AG08396 (cell line): ENCODE measurements at regions not wholly inside any gene's neighbourhood (a gene's known extent, or its start where the extent isn't known, plus 50 kb on each side); places are given as distances from the start of the nearest gene placed in this dataset.
A peak's percentile ranks its signal among the peaks of the same experiment; 100 is the strongest.
"Not testable (repeated sequence)": the region's sequence is repeated elsewhere in the genome, so short reads cannot be mapped to it uniquely, and the experiment has no call there.

ENCODE experiments used
- DNase-seq: peaks from one replicate; pipeline ENCODE4 v3.0.0; 2012; ENCODE audit warnings: low spot score, mixed read lengths

- no peak for DNase-seq
Measured at GRCh38 chr6:132052096-132052495, 100.9 kb upstream of the CCN2 start.

GRCh38 chr6:132045877-132046276 lies 94.7 kb upstream of the CCN2 start:
- no peak for DNase-seq

- DNase-seq, result no peak
Measured at GRCh38 chr6:132043148-132043547, 92.0 kb upstream of the CCN2 start.

- no peak for DNase-seq
Measured at GRCh38 chr6:132041706-132042105, 90.5 kb upstream of the CCN2 start.

- no peak for DNase-seq
Measured at GRCh38 chr6:132028029-132028428, 76.9 kb upstream of the CCN2 start.

- DNase-seq, result no peak
Measured at GRCh38 chr6:132025468-132025867, 74.3 kb upstream of the CCN2 start.

- DNase-seq, result no peak
Measured at GRCh38 chr6:132023490-132023889, 72.3 kb upstream of the CCN2 start.

GRCh38 chr6:132021552-132022375 lies 70.6 kb upstream of the CCN2 start:
- DNase-seq, result no peak

- not testable (repeated sequence) for DNase-seq
Measured at GRCh38 chr6:132020918-132021317, 69.7 kb upstream of the CCN2 start.

GRCh38 chr6:132020138-132020581 lies 69.0 kb upstream of the CCN2 start:
- peak; percentile 16 for DNase-seq

- DNase-seq, result no peak
Measured at GRCh38 chr6:132019586-132019985, 68.4 kb upstream of the CCN2 start.

- DNase-seq, result no peak
Measured at GRCh38 chr6:132017942-132018341, 66.8 kb upstream of the CCN2 start.

GRCh38 chr6:132016396-132016795 lies 65.2 kb upstream of the CCN2 start:
- DNase-seq, result no peak

GRCh38 chr6:132011582-132011981 lies 60.4 kb upstream of the CCN2 start:
- DNase-seq, result no peak

GRCh38 chr6:132009175-132009574 lies 58.0 kb upstream of the CCN2 start:
- DNase-seq, result no peak

GRCh38 chr6:132007474-132008190 lies 56.5 kb upstream of the CCN2 start:
- no peak for DNase-seq

GRCh38 chr6:132005178-132005577 lies 54.0 kb upstream of the CCN2 start:
- no peak for DNase-seq

- no peak for DNase-seq
Measured at GRCh38 chr6:132004668-132005067, 53.5 kb upstream of the CCN2 start.

- DNase-seq, result no peak
Measured at GRCh38 chr6:132003516-132004178, 52.5 kb upstream of the CCN2 start.
